Endothelial cell (in vitro differentiated cells): ENCODE measurements at regions not wholly inside any gene's neighbourhood (a gene's known extent, or its start where the extent isn't known, plus 50 kb on each side); places are given as distances from the start of the nearest gene placed in this dataset.
"Not testable (repeated sequence)": the region's sequence is repeated elsewhere in the genome, so short reads cannot be mapped to it uniquely, and the experiment has no call there.

Experiments
- DNase-seq: peaks from one replicate; pipeline ENCODE4 v3.0.0; 2021; ENCODE audit warnings: low spot score
- H3K27ac Mint-ChIP-seq: one replicate; pipeline ENCODE4 v1.8.0; 2021; ENCODE audit warnings: mixed read lengths, inconsistent platforms; ENCODE audit not compliant: unreplicated experiment
- H3K27me3 Mint-ChIP-seq: one replicate; pipeline ENCODE4 v1.8.0; 2021; ENCODE audit warnings: mild to moderate bottlenecking, moderate library complexity, mixed read lengths, inconsistent platforms; ENCODE audit not compliant: unreplicated experiment
- H3K36me3 Mint-ChIP-seq: one replicate; pipeline ENCODE4 v1.8.0; 2021; ENCODE audit warnings: mild to moderate bottlenecking, low read depth, mixed read lengths, inconsistent platforms; ENCODE audit not compliant: unreplicated experiment
- H3K4me1 Mint-ChIP-seq: one replicate; pipeline ENCODE4 v1.8.0; 2021; ENCODE audit warnings: mild to moderate bottlenecking, mixed read lengths, inconsistent platforms; ENCODE audit not compliant: unreplicated experiment
- H3K4me3 Mint-ChIP-seq: one replicate; pipeline ENCODE4 v1.8.0; 2021; ENCODE audit warnings: mild to moderate bottlenecking, mixed read lengths, inconsistent platforms; ENCODE audit not compliant: unreplicated experiment
- H3K9me3 Mint-ChIP-seq: one replicate; pipeline ENCODE4 v1.8.0; 2021; ENCODE audit warnings: mixed read lengths, inconsistent platforms; ENCODE audit not compliant: unreplicated experiment
- CTCF ChIP-seq: fragments of 200-600 bp; sonication (generic); IDR thresholded peaks from one replicate; pipeline ENCODE4 v1.5.0; 2021; ENCODE audit warnings: antibody characterized with exemption; ENCODE audit not compliant: unreplicated experiment

DNA sequence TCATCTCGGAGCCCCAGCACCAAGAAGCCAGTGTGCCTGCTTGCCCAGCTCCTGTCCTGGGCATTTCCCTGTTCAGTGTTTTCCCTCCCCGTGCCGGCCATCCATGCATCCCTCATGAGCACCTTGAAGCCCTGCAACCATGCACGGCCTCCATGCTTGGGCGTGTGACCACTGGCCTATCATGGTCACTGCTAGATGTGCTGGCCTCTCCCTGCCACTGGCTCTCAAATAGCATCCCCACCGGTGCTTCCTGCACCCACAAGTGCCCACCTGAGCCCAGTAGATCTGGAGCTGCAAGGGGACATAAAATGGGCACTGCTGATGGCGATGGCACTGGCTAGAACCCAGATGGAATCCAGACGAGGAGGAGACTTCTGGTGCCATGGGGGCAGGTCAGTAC, 126.0 kb downstream of the TUBA3C start:
- no peak for TF ChIP-seq CTCF
- DNase-seq, result no peak
- Mint-ChIP-seq H3K27me3 (peaks cover 35% of the 10 kb centered on the region), H3K4me1 (no peaks in the 10 kb centered on the region), H3K9me3 (peaks cover 60% of the 10 kb centered on the region), H3K36me3 (peaks cover 21% of the 10 kb centered on the region), H3K27ac (no peak overlapping the region), H3K4me3 (no peak overlapping the region)

- Mint-ChIP-seq H3K36me3 (peaks cover 17% of the 10 kb centered on the region), H3K4me3 (no peak overlapping the region)
Observed at GRCh38 chr13:19053561-19053960, 128.1 kb downstream of the TUBA3C start.

GRCh38 chr13:19052931-19053330, 128.7 kb downstream of the TUBA3C start:
- peaks cover 57% of the 10 kb centered on the region for H3K9me3 Mint-ChIP-seq
- H3K27ac Mint-ChIP-seq, result peak overlapping the region; percentile 48
- DNase-seq, result no peak
- no peaks in the 10 kb centered on the region for H3K4me1 Mint-ChIP-seq
- peaks cover 29% of the 10 kb centered on the region for H3K27me3 Mint-ChIP-seq
- H3K4me3 Mint-ChIP-seq, result no peak overlapping the region
- no peak for TF ChIP-seq CTCF
- H3K36me3 Mint-ChIP-seq, result peaks cover 17% of the 10 kb centered on the region

More at GRCh38 chr13:19053561-19053960, 128.1 kb downstream of the TUBA3C start:
- no peak for TF ChIP-seq CTCF
- H3K27ac Mint-ChIP-seq, result peak overlapping the region; percentile 48
- no peak for DNase-seq
- peaks cover 59% of the 10 kb centered on the region for H3K9me3 Mint-ChIP-seq
- no peaks in the 10 kb centered on the region for H3K4me1 Mint-ChIP-seq
- H3K27me3 Mint-ChIP-seq, result peaks cover 32% of the 10 kb centered on the region

DNA sequence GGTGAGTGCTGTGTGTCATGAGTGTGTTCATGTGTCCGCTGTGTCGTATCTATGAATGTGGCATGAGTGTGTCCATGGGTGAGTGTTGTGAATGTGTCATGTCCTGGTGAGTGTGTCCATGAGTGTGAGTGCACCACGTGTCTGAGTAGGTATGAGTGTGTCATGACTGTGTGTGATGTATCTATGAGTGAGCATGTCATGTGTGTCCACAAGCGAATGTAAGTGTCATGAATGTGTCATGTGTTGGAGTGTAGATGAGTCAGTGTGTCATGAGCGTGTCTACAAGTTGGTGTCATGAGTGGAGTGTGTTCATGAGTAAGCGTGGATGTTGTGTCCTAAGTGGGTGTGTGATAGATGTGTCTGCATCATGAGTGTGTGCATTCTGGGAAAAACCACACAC, 129.4 kb downstream of the TUBA3C start:
- H3K27ac Mint-ChIP-seq, result no peak overlapping the region

GRCh38 chr13:19050901-19051300, 130.7 kb downstream of the TUBA3C start:
- no peak for DNase-seq
- Mint-ChIP-seq H3K4me3 (no peak overlapping the region), H3K27me3 (peaks cover 22% of the 10 kb centered on the region), H3K36me3 (peaks cover 14% of the 10 kb centered on the region), H3K9me3 (peaks cover 50% of the 10 kb centered on the region), H3K27ac (no peak overlapping the region), H3K4me1 (no peaks in the 10 kb centered on the region)
- no peak for TF ChIP-seq CTCF

More for the DNA sequence above, 129.4 kb downstream of the TUBA3C start:
- Mint-ChIP-seq H3K4me1 (no peaks in the 10 kb centered on the region), H3K9me3 (peaks cover 50% of the 10 kb centered on the region), H3K27me3 (peaks cover 29% of the 10 kb centered on the region), H3K4me3 (peak overlapping the region; percentile 28), H3K36me3 (peaks cover 14% of the 10 kb centered on the region)
- DNase-seq, result no peak
- no peak for TF ChIP-seq CTCF

DNA sequence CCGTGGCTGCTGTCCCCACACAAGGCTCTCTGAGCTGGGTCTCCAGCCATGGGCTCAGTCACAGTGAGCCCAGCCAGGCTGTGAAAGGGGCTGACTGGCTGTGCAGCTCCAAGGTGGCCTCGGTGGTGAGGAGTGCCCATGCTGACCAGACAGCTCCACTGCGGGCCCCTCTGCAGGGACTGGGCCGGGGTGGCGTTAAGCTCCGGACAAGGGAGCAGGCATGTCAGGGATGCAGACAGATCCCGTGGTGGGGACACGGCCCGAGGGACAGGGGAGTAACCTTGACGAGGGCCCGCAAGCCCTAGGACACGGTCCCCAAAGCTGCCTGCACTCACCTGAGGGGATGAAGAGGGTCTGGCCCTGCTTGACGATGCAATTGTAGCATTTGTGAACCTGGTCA, 132.0 kb downstream of the TUBA3C start:
- peaks cover 20% of the 10 kb centered on the region for H3K27me3 Mint-ChIP-seq
- H3K27ac Mint-ChIP-seq, H3K4me3 Mint-ChIP-seq, H3K4me1 Mint-ChIP-seq, DNase-seq: not testable (repeated sequence)
- H3K9me3 Mint-ChIP-seq, result peaks cover 54% of the 10 kb centered on the region
- peaks cover 14% of the 10 kb centered on the region for H3K36me3 Mint-ChIP-seq
